ENCODE measurements at regions not wholly inside any gene's neighbourhood (a gene's known extent, or its start where the extent isn't known, plus 50 kb on each side); places are given as distances from the start of the nearest gene placed in this dataset.
"Not testable (repeated sequence)": the region's sequence is repeated elsewhere in the genome, so short reads cannot be mapped to it uniquely, and the experiment has no call there.

- Mint-ChIP-seq H3K4me1 (no peaks in the 10 kb centered on the region), H3K4me3 (no peak overlapping the region), H3K27me3 (no peaks in the 10 kb centered on the region), H3K27ac (no peak overlapping the region), H3K9me3 (no peaks in the 10 kb centered on the region), H3K36me3 (no peaks in the 10 kb centered on the region)
- ATAC-seq (replicated peaks) (no peak), DNase-seq (no peak)
Measured at GRCh38 chr6:93183531-93183972, 235.8 kb downstream of the EPHA7 start.

GRCh38 chr6:93182938-93183479, 236.3 kb downstream of the EPHA7 start:
- Mint-ChIP-seq H3K4me3 (no peak overlapping the region), H3K27me3 (no peaks in the 10 kb centered on the region), H3K4me1 (peaks cover under 1 to 2% of the 10 kb centered on the region in 2 donors), H3K36me3 (no peaks in the 10 kb centered on the region), H3K27ac (no peak overlapping the region), H3K9me3 (no peaks in the 10 kb centered on the region)
- DNase-seq = no peak
- ATAC-seq (replicated peaks) = no peak

GRCh38 chr6:93177918-93178317, 241.4 kb downstream of the EPHA7 start:
- H3K4me1 Mint-ChIP-seq = peaks cover 12 to 35% of the 10 kb centered on the region in 2 donors
- H3K27me3 Mint-ChIP-seq = no peaks in the 10 kb centered on the region
- no peaks in the 10 kb centered on the region for H3K36me3 Mint-ChIP-seq
- ATAC-seq (replicated peaks) (no peak), DNase-seq (no peak)
- no peaks in the 10 kb centered on the region for H3K9me3 Mint-ChIP-seq
- H3K27ac Mint-ChIP-seq = no peak overlapping the region
- H3K4me3 Mint-ChIP-seq = no peak overlapping the region

GRCh38 chr6:93177438-93177837, 241.9 kb downstream of the EPHA7 start:
- no peaks in the 10 kb centered on the region for H3K27me3 Mint-ChIP-seq
- no peak overlapping the region for H3K4me3 Mint-ChIP-seq
- H3K9me3 Mint-ChIP-seq = no peaks in the 10 kb centered on the region
- peaks cover 12 to 35% of the 10 kb centered on the region in 2 donors for H3K4me1 Mint-ChIP-seq
- DNase-seq (no peak), ATAC-seq (replicated peaks) (peak; percentile 51 to 61)
- no peaks in the 10 kb centered on the region for H3K36me3 Mint-ChIP-seq
- H3K27ac Mint-ChIP-seq = no peak overlapping the region

- DNase-seq = no peak
- H3K36me3 Mint-ChIP-seq = no peaks in the 10 kb centered on the region
- H3K27ac Mint-ChIP-seq = peak overlapping the region; percentile 81
- no peaks in the 10 kb centered on the region for H3K27me3 Mint-ChIP-seq
- no peaks in the 10 kb centered on the region for H3K9me3 Mint-ChIP-seq
- ATAC-seq (replicated peaks) = peak; percentile 97 to 98
- peaks cover 12 to 35% of the 10 kb centered on the region in 2 donors for H3K4me1 Mint-ChIP-seq
- H3K4me3 Mint-ChIP-seq = peak overlapping the region; percentile 62 to 64
Measured at GRCh38 chr6:93176070-93176469, 243.3 kb downstream of the EPHA7 start.

DNA sequence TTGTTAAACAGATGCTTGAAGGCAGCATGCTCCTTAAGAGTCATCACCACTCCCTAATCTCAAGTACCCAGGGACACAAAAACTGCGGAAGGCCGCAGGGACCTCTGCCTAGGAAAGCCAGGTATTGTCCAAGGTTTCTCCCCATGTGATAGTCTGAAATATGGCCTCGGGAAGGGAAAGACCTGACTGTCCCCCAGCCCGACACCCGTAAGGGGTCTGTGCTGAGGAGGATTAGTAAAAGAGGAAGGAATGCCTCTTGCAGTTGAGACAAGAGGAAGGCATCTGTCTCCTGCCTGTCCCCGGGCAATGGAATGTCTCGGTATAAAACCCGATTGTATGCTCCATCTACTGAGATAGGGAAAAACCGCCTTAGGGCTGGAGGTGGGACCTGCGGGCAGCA, 245.8 kb downstream of the EPHA7 start:
- H3K9me3 Mint-ChIP-seq; H3K27me3 Mint-ChIP-seq; H3K27ac Mint-ChIP-seq; ATAC-seq (replicated peaks); H3K36me3 Mint-ChIP-seq; H3K4me3 Mint-ChIP-seq; DNase-seq: not testable (repeated sequence)
- peaks cover 12 to 35% of the 10 kb centered on the region in 2 donors for H3K4me1 Mint-ChIP-seq

DNA sequence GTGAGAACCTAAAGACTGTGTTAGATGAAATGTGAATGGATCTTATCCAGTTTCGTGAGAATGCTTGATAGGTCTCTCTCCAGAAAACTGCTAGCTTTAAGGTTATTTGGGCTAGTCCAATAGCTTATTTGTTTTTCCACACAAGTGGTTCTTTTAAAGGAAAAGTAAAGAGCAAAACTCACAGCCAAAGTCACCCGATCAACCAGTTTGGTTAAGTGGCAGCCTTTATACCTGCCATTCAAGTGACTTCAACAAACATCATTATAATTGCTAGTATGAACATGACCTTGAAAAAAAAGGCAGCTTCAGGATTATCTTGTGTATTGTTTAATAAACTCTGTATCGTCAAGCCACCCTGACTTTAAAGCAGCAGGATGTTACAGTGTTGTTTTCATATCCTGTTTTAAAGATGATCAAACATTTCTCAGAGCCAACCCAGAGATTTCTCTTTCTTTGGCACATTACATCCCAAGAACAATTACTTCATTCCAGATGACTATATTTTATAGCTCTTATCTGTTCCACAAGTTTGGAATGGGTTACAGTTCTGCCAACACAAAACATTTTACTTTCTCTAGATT, 253.4 kb downstream of the EPHA7 start:
- DNase-seq = no peak
- Mint-ChIP-seq H3K4me1 (no peaks in the 10 kb centered on the region), H3K27ac (no peak overlapping the region), H3K4me3 (no peak overlapping the region), H3K27me3 (no peaks in the 10 kb centered on the region), H3K36me3 (no peaks in the 10 kb centered on the region), H3K9me3 (no peaks in the 10 kb centered on the region)
- ATAC-seq (replicated peaks) = no peak

- H3K4me3 Mint-ChIP-seq = no peak overlapping the region
- DNase-seq (no peak), ATAC-seq (replicated peaks) (no peak)
- H3K27ac Mint-ChIP-seq = no peak overlapping the region
- no peaks in the 10 kb centered on the region for H3K4me1 Mint-ChIP-seq
- H3K9me3 Mint-ChIP-seq = no peaks in the 10 kb centered on the region
- H3K27me3 Mint-ChIP-seq = no peaks in the 10 kb centered on the region
- no peaks in the 10 kb centered on the region for H3K36me3 Mint-ChIP-seq
Measured at GRCh38 chr6:93164781-93165180, 254.6 kb downstream of the EPHA7 start.

GRCh38 chr6:93163146-93163545, 256.2 kb downstream of the EPHA7 start:
- Mint-ChIP-seq H3K9me3 (no peaks in the 10 kb centered on the region), H3K4me3 (no peak overlapping the region), H3K27ac (no peak overlapping the region), H3K36me3 (no peaks in the 10 kb centered on the region), H3K4me1 (no peaks in the 10 kb centered on the region), H3K27me3 (no peaks in the 10 kb centered on the region)
- ATAC-seq (replicated peaks) (no peak), DNase-seq (no peak)

GRCh38 chr6:93139408-93140081, 279.8 kb downstream of the EPHA7 start:
- Mint-ChIP-seq H3K4me3 (no peak overlapping the region), H3K27me3 (no peaks in the 10 kb centered on the region), H3K4me1 (no peaks in the 10 kb centered on the region), H3K9me3 (no peaks in the 10 kb centered on the region), H3K27ac (no peak overlapping the region), H3K36me3 (no peaks in the 10 kb centered on the region)
- ATAC-seq (replicated peaks) = no peak
- no peak for DNase-seq

DNA sequence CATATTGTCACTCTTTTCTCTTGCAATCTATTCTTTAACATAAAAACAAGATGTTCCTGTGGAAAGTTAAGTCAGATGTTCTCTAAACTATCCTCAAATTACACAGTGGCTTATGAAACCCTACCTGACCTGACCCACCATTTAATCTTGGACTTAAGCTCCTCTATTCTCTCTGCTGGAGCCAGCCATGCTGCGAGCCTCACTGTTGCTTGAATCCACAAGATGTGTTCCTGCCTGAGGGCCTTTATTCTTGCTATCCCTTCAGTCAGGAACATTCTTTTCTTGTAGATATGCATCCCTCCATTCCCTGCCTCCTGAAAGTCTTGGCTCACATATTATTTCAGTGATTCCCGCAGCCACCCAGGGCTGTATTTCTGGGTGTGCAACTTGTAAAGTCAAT, 283.2 kb downstream of the EPHA7 start:
- Mint-ChIP-seq H3K4me1 (no peaks in the 10 kb centered on the region), H3K9me3 (no peaks in the 10 kb centered on the region), H3K4me3 (no peak overlapping the region), H3K36me3 (no peaks in the 10 kb centered on the region), H3K27me3 (no peaks in the 10 kb centered on the region), H3K27ac (no peak overlapping the region)
- no peak for DNase-seq
- ATAC-seq (replicated peaks) = no peak

DNA sequence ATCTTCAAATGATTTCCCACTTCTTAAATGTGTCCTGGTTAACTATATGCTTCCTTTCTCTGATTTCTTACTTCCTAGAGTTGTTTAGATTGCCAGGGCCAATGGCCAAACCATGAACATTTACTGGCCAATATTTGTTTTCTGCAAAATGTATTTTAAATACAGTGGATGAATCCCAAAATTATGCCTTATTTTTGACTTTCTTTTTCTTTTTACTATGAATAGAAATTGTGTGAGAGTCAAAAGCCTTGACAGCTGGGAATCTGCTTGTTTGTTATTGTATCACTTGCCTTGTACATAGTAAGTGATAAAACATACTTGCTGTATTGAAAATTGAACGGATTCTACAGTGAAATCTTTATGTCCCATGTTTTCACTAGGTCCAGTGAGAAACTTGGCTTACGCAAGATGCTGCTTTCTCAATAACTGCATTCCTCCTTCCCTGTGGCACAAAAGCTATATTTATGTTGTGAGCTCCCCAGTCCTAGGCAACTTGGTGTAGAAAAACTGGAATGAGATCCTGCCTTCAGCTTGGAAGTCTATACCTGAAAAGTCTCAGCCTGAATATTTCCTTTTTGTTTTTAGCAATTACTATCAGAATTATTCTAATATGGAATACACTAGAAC, 295.2 kb downstream of the EPHA7 start:
- Mint-ChIP-seq H3K36me3 (no peaks in the 10 kb centered on the region), H3K4me1 (no peaks in the 10 kb centered on the region), H3K9me3 (peaks cover 7% of the 10 kb centered on the region in 2 donors), H3K27ac (no peak overlapping the region), H3K27me3 (peaks cover 0 to 5% of the 10 kb centered on the region in 2 donors), H3K4me3 (no peak overlapping the region)
- ATAC-seq (replicated peaks) (no peak), DNase-seq (no peak)

GRCh38 chr6:93123585-93123984, 295.8 kb downstream of the EPHA7 start:
- H3K9me3 Mint-ChIP-seq = peaks cover 5 to 7% of the 10 kb centered on the region in 2 donors
- H3K4me1 Mint-ChIP-seq = no peaks in the 10 kb centered on the region
- no peak overlapping the region for H3K4me3 Mint-ChIP-seq
- peaks cover 0 to 5% of the 10 kb centered on the region in 2 donors for H3K27me3 Mint-ChIP-seq
- DNase-seq = no peak
- ATAC-seq (replicated peaks) = no peak
- H3K27ac Mint-ChIP-seq = no peak overlapping the region
- H3K36me3 Mint-ChIP-seq = no peaks in the 10 kb centered on the region

- no peak overlapping the region for H3K4me3 Mint-ChIP-seq
- no peaks in the 10 kb centered on the region for H3K4me1 Mint-ChIP-seq
- H3K36me3 Mint-ChIP-seq = no peaks in the 10 kb centered on the region
Measured at GRCh38 chr6:93120154-93120742, 299.1 kb downstream of the EPHA7 start.

More at GRCh38 chr6:93120154-93120742, 299.1 kb downstream of the EPHA7 start:
- no peak for DNase-seq
- Mint-ChIP-seq H3K9me3 (no peaks in the 10 kb centered on the region), H3K27me3 (no peaks in the 10 kb centered on the region), H3K27ac (no peak overlapping the region)
- ATAC-seq (replicated peaks) = no peak
